Renal cortex interstitium (tissue), 11 donors: ENCODE measurements at regions not wholly inside any gene's neighbourhood (a gene's known extent, or its start where the extent isn't known, plus 50 kb on each side); places are given as distances from the start of the nearest gene placed in this dataset.
A peak's percentile ranks its signal among the peaks of the same experiment; 100 is the strongest.

Experiments
- DNase-seq, 11 donors: peaks; one replicate each; pipeline ENCODE4 v3.0.0-alpha.2; 2013; ENCODE audit warnings: low read depth in 9 of 11, low spot score in 4 of 11; ENCODE audit errors: extremely low read depth in 1 of 11

DNA sequence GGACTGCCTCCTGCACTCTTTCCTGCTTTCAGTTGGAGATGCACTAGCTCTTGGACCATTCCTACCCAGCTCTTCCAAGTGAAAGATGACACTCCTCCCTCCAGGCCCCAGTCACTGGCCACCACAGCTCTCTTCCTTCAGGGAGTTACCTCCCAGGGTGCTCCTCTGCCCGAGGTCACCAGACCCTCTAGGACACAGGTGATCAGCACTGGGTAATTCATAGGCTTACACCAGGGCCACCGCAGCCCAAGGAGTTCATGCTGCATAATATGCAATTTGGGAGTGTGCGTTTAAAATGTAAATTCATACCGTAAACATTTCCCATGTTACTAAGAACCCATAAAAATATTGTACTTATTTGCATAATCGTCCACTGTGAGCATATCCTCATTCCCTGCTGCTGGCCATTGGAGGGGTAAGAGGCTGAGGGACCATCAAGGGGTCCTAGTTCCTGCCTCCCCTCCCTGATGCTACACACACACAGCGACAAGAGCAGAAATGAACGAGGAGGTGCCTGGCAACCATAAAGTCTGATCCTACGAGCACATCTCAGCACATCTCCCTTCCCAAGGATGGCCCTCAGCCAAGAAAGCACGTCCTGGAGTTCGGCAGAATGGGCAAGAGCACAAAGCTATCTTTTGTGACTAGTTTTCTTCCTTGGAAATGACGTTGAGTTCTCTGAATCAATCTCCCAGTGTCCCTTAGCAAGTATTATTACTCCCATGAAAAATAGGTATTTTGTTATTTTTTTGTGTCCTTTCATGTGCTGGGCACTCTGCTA lies 222.9 kb upstream of the RAB4A start:
- no peak for DNase-seq

- no peak for DNase-seq
Observed at GRCh38 chr1:229048896-229049295, 222.0 kb upstream of the RAB4A start.

DNA sequence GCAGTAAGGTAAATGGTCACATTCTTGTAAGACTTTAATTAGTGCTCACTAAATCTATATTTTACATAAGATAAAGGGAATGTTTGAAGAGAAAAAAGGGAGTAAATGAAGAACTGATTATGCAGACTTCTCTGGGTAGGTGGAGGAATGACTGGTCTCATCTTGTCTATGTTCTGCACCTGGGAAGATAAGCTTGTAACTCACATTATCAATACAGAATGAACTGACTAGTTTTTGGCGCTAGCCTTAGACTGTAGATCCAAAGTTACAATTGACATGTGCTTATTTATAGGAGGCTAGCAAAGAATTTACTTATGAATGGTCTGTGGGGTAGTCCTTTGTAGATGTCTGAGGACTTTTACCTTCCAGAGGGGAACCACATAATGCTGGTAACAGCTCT lies 214.9 kb upstream of the RAB4A start:
- no peak for DNase-seq

GRCh38 chr1:229058111-229058561 lies 212.8 kb upstream of the RAB4A start:
- DNase-seq = no peak

GRCh38 chr1:229058729-229059128 lies 212.2 kb upstream of the RAB4A start:
- DNase-seq = no peak

DNA sequence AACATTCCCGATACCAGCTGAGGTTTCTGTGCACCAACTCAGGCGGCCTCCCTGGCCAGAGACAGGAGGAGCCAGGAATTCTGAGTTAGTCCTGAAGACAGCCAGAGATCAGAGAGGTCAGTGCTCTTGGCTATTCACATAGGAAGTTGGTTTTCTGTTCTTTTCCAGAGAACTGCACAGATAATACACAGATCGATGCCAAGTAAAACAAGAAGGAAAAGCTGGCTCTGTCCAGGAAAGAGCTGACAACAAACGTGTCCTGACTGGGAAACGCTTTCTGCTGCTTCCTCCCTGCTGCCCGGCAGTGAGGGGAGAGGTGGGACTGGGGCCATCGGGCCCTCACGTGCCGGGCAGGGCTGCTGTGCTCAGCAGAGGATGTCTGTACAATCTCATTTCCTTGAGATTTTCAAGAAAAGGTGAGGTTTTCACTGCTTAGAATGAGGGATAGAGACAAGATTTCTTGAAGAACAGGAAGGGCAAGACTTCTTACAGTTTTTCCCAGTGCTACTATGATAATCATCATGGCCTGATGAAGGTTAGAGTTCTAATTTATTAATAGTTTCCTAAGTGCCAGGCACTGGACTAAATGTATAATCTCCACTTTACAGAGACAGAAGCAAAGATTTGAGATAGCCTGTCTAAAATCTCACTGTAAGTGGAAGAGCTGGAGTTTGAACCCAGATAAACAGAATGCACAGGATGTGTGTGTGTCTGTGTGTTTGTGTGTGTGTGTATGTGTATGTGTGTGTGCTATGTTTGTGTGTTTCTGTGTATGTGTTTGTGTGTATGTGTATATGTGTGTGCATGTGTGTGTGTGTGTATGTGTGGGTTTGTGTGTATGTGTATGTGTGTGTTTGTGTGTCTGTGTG lies 211.0 kb upstream of the RAB4A start:
- peak in 2 of 11 donors; percentile 6 to 22 for DNase-seq

- DNase-seq = no peak
Observed at GRCh38 chr1:229062135-229062534, 208.8 kb upstream of the RAB4A start.

DNA sequence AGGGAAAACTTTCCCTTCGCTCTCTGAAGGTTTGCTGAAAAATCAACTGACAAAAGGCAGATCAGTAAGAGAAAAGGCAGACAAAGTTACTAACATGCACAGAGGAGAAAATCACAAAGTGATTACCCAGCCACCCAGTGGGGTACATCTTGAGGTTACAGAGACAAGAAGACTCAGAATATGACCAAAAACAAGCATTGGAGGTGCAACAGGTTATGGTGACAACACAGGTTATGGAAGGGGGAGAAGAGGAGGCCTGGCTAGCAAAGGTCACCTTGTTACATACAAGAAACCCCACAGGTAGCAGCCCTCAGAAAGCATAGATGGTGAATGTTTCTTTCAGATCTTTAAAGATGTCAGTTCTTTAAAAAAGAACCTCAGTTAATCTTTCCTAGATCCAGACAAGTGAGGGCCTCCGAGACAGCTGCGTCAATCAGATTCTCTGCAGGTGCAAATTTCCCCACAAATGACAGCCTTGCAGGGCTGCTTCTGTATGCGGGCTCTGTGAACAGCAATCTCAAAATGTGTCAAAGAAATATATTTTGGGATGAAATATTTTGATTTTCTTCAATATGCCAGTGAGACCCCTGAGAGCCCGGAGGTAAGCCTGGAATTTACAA lies 207.6 kb upstream of the RAB4A start:
- no peak for DNase-seq

DNA sequence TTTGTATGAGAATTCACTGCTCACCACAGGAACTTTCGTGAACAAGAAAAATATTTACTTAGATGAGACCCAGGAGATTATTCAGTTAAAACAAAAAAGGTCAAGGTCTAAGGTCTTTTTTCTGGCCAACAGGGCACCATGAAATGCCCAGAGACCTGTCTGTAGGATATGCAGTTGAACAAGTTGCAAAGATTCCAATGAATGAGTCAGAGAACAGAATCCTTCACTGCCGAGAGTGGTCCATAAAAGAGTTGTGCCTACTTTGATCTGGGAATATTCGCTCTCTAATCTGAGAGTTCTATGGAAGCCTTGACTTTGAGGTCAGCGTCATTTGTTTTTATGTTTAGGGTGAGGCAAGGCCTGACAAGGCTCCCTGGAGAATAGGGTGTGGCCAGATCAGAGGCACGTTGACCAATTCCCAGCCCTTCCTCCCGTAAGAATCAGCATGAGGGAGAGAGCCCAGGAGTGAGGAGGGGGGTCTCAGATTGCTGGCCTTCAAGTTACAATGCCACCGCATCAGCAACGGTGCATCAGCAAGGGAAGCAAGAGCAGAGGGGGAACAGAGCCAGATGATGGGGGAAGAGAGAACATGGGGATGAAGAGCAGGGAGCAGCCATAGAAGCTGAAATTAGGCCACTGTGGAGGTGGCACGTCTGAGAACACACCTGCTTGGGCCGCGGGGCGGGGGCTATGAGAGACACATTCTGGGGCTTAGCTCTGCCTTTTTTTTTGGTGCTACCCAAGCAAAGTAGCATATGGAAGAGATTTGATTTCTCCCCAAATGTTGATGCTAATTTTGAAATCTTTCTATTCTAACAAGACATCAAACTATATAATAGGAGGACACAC lies 206.4 kb upstream of the RAB4A start:
- DNase-seq = no peak

DNA sequence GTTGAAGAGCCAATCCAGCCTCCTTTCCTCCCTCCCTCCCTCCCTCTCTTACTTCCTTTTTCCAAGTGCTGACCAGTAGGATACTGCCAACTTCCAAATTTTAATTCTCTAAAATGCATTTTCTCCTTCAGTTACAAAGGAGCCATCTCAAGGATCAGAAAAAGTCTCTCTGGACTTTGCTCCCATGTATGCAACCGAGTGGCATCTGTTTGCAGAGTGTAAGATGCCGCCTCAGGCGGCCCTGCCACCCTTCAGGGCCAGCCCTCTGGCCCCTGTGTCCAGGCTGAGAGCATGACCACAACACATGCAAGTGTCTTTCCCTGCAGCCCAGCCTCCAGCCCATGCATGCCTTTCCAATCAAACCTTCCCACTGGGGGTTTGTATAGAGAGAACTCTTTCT lies 205.3 kb upstream of the RAB4A start:
- DNase-seq = no peak

- DNase-seq = no peak
Observed at GRCh38 chr1:229066591-229066990, 204.3 kb upstream of the RAB4A start.

DNA sequence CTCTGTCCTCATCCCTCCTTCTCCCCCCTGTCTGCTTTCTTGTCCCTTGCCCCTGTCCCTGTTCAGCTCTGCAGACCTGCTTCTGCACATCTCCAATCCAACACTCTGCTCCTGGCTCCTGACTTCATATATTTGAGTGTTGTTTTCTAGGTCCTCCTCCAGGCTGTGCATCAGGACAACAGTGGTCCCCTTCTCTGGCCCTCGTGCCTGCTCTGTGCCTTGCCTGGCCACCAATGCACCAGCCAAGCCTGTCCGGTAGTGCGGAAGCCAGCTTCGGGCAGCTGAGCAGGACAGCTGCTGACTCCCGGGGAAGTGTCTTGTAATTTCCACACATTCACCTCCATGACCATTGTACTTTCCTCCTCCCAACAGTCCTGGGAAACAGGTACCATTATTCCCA lies 203.4 kb upstream of the RAB4A start:
- DNase-seq = no peak

DNA sequence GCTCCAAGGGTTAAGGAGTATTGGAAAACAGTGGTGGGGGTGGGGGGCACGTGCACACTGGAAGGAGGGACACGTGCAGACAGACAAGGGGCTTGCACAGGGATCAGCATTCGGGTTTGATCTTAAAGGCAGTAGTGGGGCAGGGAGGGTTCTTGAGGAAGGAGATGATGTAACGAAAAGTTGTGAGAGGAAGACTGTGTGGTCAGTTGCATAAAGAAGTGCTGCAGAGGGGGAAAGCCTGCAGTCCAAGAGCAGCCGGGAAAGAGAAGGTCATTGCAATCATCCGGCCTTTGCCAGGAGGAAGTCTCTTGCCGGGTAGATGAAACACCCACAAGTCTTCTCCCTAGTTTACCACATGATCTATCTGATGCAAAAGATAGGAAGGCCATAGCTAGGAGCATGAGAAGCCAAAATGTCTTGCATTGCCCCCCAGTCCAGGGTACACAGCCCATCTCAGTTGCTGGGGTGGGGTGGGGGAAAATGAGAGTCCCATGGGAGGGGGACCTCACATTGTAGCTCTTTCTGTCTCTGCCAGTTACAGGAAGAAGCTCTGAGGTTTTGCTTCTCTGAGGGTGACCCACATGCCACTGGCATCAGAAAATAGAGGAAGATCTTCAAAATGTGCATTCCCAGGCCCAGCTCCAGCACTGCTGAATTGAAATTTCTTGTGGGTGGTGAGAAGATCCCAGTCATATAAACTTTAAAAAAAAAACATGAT lies 202.5 kb upstream of the RAB4A start:
- DNase-seq = no peak

DNA sequence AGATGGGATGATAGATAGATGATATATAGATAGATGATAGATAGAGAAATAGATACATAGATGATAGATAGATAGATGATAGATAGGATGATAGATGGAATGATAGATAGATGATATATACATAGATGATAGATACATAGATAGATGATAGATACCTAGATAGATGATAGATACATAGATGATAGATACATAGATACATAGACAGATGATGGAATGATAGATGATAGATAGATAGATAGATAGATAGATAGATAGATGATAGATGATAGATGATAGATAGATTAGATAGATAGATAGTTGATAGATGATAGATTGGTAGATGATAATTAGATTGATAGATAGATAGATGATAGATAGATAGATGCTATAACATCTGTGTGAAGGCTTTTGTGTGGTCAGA lies 201.7 kb upstream of the RAB4A start:
- no peak for DNase-seq

DNA sequence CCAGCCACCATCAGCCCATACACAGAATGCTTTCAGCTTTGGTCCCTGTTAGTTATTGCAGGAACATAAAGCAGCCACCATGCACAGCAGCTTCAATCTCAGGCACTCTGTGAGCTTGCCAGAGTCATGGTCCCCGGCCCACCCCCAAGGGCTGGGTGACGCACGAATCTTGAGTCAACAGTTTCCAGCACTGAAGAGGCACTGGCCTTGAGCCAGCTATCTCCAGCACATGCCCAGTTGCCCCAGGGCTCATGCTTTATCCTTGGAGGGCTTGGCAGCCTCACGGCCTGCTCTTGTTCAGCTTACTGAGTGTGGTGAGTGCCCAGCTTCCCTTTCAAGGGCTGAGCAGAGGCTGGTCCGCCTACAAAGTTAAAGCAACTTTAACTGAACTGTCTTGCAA lies 200.7 kb upstream of the RAB4A start:
- DNase-seq = no peak

DNA sequence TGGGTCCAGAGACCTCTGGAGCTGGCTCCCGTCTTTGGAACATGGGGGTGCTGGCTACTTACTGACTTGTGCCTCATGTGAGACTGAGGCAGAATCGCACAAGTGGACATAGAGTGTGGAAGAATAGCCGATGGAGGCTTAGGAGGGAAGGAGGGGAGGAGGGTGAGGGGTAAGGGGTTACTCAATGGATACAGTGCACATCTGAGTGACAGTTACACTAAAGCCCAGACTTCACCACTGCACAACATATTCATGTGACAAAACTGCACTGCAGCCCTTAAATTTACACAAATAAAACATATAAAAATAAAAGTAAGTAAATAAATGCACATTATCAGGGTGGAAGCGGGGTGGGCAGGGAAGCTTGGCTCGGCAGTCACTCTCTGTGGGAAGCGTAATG lies 197.7 kb upstream of the RAB4A start:
- no peak for DNase-seq

- DNase-seq = no peak
Observed at GRCh38 chr1:229075217-229075616, 195.7 kb upstream of the RAB4A start.

DNA sequence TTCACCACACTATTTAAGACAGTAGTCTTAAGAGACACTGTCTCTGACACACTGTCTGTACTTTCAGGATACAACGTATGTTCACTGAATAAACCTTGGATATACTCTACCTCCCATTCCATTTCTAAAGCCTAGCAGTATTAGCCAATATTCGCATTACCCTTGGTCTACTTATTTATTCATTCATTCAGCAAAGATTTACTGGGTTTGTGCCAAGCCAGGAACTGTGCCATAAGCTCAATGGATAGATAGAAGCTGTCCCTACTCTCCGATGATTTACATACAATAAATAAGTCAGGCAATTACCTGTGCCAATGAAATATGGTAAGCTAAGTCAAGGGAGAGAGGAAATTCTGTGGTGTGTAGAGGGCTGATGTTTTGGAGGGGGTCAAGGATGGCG lies 195.2 kb upstream of the RAB4A start:
- no peak for DNase-seq

DNA sequence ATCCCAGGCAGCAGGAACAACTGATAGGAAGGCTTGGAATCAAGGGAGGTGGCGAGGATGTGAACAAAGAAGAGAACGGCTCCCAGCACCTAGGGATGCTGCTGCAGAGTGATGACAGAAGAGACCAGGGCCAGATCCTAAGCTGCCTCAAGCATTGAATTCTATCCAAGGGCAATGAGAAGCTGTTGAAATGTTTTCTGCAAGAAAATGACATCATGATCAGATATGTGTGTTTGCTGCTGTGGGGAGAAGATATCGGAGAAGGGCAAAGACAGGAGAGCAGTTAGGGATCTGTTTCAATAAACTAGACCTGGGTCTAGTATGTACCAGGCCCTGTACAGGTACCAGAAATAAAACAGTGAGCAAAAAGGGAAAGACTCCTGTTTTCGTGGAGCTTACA lies 194.7 kb upstream of the RAB4A start:
- DNase-seq = no peak
